Sigmoid colon (tissue), 6 donors: ENCODE measurements at regions not wholly inside any gene's neighbourhood (a gene's known extent, or its start where the extent isn't known, plus 50 kb on each side); places are given as distances from the start of the nearest gene placed in this dataset.

Experiments used
- DNase-seq: peaks from one replicate; pipeline ENCODE4 v3.0.0-alpha.2; 2019
- H3K27ac ChIP-seq, 4 donors: fragments of 200-600 bp; sonication (generic); one replicate each; pipeline ENCODE4 v1.5.1; 2016 to 2019; ENCODE audit warnings: mild to moderate bottlenecking in 1 of 4
- H3K27me3 ChIP-seq, 3 donors: fragments of 200-600 bp; sonication (generic); one replicate each; pipeline ENCODE4 v1.5.1; 2019; ENCODE audit warnings: mild to moderate bottlenecking in 1 of 3
- H3K36me3 ChIP-seq, 4 donors: fragments of 200-600 bp; sonication (generic); one replicate each; pipeline ENCODE4 v1.5.1; 2016 to 2019
- H3K4me1 ChIP-seq, 4 donors: fragments of 200-600 bp; sonication (generic); one replicate each; pipeline ENCODE4 v1.5.1; 2017 to 2019
- H3K4me3 ChIP-seq, 4 donors: fragments of 200-600 bp; sonication (generic); one replicate each; pipeline ENCODE4 v1.5.1; 2017 to 2019; ENCODE audit warnings: mild to moderate bottlenecking in 2 of 4, moderate library complexity in 1 of 4
- H3K9me3 ChIP-seq, 4 donors: fragments of 200-600 bp in 3 of 4; sonication (generic) in 3 of 4; one replicate each; pipeline versions ENCODE4 v1.5.1 to v1.6.1; 2013 to 2019
- CTCF ChIP-seq, 4 experiments: fragments of 450-650 bp in 3 of 4; fragments of 200-600 bp in 1 of 4; IDR thresholded peaks; one replicate each; pipeline ENCODE4 v1.5.1; 2016 to 2019; ENCODE audit warnings: antibody characterized with exemption in 4 of 4, mild to moderate bottlenecking in 3 of 4, moderate library complexity in 2 of 4
- EP300 ChIP-seq, 4 donors: sonication (generic); formaldehyde crosslinking; IDR thresholded peaks; one replicate each; pipeline ENCODE4 v1.6.1; 2017; ENCODE audit warnings: antibody characterized with exemption in 4 of 4
- POLR2A ChIP-seq, 2 donors: fragments of 450-650 bp; IDR thresholded peaks; one replicate each; pipeline ENCODE4 v1.6.1; 2016; ENCODE audit warnings: antibody characterized with exemption in 2 of 2, mild to moderate bottlenecking in 2 of 2, moderate library complexity in 2 of 2
- POLR2AphosphoS5 ChIP-seq, 4 donors: sonication (generic); formaldehyde crosslinking; IDR thresholded peaks; one replicate each; pipeline ENCODE4 v1.6.1; 2017; ENCODE audit warnings: antibody characterized with exemption in 4 of 4
- WGBS, 2 donors: extraction: QIAGEN DNeasy Blood & Tissue Kit; methylation state at CpG; one replicate each; pipeline ENCODE4 v1.1.7; 2013; 5-methylcytosine and 5-hydroxymethylcytosine counted together
- intact Hi-C: fragments of 100-400 bp; cut with DNase I; formaldehyde crosslinking; loops from one replicate; pipeline ENCODE4 v1.15.1; 2023
- donor health status: healthy with polysubstance abuse.
- donor health status: healthy.

- intact Hi-C loops, result no loop called here
- no peaks in the 10 kb centered on the region for H3K27me3 ChIP-seq
- H3K9me3 ChIP-seq, result no peaks in the 10 kb centered on the region
- DNase-seq, result no peak
- 90 to 92% methylated on average over 10 of the region's 10 CpGs for WGBS, 2 donors
- TF ChIP-seq CTCF (IDR thresholded peaks at IDR 0.05) (no peak), EP300 (IDR thresholded peaks at IDR 0.05) (no peak), POLR2AphosphoS5 (IDR thresholded peaks at IDR 0.05) (no peak), POLR2A (IDR thresholded peaks at IDR 0.05) (no peak)
- H3K36me3 ChIP-seq, result no peaks in the 10 kb centered on the region
- H3K4me3 ChIP-seq, result no peak overlapping the region
- H3K4me1 ChIP-seq, result peaks cover 0 to 13% (median 2%) of the 10 kb centered on the region in 4 donors
- H3K27ac ChIP-seq, result no peak overlapping the region
Measured at GRCh38 chr2:45267062-45267792, 258.0 kb upstream of the SIX2 start.

GRCh38 chr2:45265336-45265735, 256.1 kb upstream of the SIX2 start:
- intact Hi-C loops, result no loop called here
- no peaks in the 10 kb centered on the region for H3K36me3 ChIP-seq
- no peak overlapping the region for H3K27ac ChIP-seq
- TF ChIP-seq EP300 (IDR thresholded peaks at IDR 0.05) (no peak), POLR2A (IDR thresholded peaks at IDR 0.05) (no peak), POLR2AphosphoS5 (IDR thresholded peaks at IDR 0.05) (no peak), CTCF (IDR thresholded peaks at IDR 0.05) (no peak)
- peaks cover 0 to 11% (median 2%) of the 10 kb centered on the region in 4 donors for H3K4me1 ChIP-seq
- H3K27me3 ChIP-seq, result no peaks in the 10 kb centered on the region
- no peak overlapping the region for H3K4me3 ChIP-seq
- no peak for DNase-seq
- H3K9me3 ChIP-seq, result no peaks in the 10 kb centered on the region
- 91 to 97% methylated on average over 4 of the region's 4 CpGs for WGBS, 2 donors

GRCh38 chr2:45264227-45265225, 255.3 kb upstream of the SIX2 start:
- no peaks in the 10 kb centered on the region for H3K9me3 ChIP-seq
- intact Hi-C loops, result no loop called here
- WGBS, 2 donors, result 91% methylated on average over 11 of the region's 11 CpGs
- no peaks in the 10 kb centered on the region for H3K36me3 ChIP-seq
- H3K4me3 ChIP-seq, result no peak overlapping the region
- H3K4me1 ChIP-seq, result peaks cover 0 to 4% (median under 1%) of the 10 kb centered on the region in 4 donors
- H3K27ac ChIP-seq, result no peak overlapping the region
- TF ChIP-seq CTCF (IDR thresholded peaks at IDR 0.05), result no peak
- TF ChIP-seq POLR2A (IDR thresholded peaks at IDR 0.05), result no peak
- no peak for TF ChIP-seq POLR2AphosphoS5 (IDR thresholded peaks at IDR 0.05)
- TF ChIP-seq EP300 (IDR thresholded peaks at IDR 0.05), result no peak
- DNase-seq, result no peak
- H3K27me3 ChIP-seq, result no peaks in the 10 kb centered on the region

- no peaks in the 10 kb centered on the region for H3K9me3 ChIP-seq
- TF ChIP-seq EP300 (IDR thresholded peaks at IDR 0.05) (no peak), CTCF (IDR thresholded peaks at IDR 0.05) (no peak), POLR2AphosphoS5 (IDR thresholded peaks at IDR 0.05) (no peak), POLR2A (IDR thresholded peaks at IDR 0.05) (no peak)
- intact Hi-C loops, result no loop called here
- 47 to 70% methylated on average over 6 of the region's 6 CpGs for WGBS, 2 donors
- DNase-seq, result no peak
- no peaks in the 10 kb centered on the region for H3K27me3 ChIP-seq
- H3K27ac ChIP-seq, result no peak overlapping the region
- H3K4me3 ChIP-seq, result no peak overlapping the region
- H3K4me1 ChIP-seq, result no peaks in the 10 kb centered on the region
- H3K36me3 ChIP-seq, result no peaks in the 10 kb centered on the region
Measured at GRCh38 chr2:45263147-45263546, 253.9 kb upstream of the SIX2 start.
